Head of caudate nucleus (tissue), 42 donors: ENCODE measurements at regions not wholly inside any gene's neighbourhood (a gene's known extent, or its start where the extent isn't known, plus 50 kb on each side); places are given as distances from the start of the nearest gene placed in this dataset.
A peak's percentile ranks its signal among the peaks of the same experiment; 100 is the strongest.

Source experiments
- DNase-seq, 42 donors: peaks; one replicate each; pipeline versions ENCODE4 v3.0.0 to v3.0.0-alpha.2; 2020 to 2021; ENCODE audit warnings: mixed read lengths in 7 of 42
- intact Hi-C: fragments of 100-400 bp; cut with DNase I; formaldehyde crosslinking; loops from one replicate; pipeline ENCODE4 v1.15.0; 2022

DNA sequence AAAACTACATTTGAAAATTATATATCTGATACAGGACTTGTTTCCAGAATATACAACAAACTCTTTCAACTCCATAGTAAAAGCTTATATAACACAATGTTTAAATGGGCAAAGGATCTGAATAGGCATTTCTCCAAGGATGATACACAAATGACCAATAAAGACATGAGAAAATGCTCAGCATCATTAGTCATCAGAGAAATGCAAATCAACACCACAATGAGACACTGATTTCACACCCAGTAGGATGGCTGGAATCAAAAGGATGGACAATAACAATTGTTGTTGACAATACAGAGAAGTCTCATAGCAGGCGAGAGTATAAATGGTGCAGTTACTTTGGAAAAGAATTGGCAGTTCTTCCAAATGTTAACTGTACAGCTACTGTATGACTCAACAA is 394.9 kb downstream of the BCL11B start:
- DNase-seq, result no peak
- intact Hi-C loops, result no loop called here

DNA sequence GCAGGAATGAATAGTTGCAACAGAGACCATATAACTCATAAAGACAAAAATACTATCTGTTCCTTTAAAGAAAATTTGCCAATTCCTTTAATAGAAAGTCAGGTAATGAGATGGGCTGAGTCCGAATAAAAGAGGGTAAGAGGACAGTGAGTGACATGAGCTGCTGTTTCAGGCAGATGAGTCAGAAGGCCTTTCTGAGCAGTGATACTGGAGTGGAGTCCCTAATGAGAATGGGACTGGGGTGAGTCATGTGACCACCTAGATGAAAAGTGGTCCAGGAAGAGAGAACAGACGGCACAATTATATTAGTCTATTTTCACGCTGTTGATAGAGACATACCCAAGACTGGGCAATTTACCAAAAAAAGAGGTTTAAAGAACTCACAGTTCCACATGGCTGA is 393.7 kb downstream of the BCL11B start:
- DNase-seq, result no peak
- intact Hi-C loops, result no loop called here

DNA sequence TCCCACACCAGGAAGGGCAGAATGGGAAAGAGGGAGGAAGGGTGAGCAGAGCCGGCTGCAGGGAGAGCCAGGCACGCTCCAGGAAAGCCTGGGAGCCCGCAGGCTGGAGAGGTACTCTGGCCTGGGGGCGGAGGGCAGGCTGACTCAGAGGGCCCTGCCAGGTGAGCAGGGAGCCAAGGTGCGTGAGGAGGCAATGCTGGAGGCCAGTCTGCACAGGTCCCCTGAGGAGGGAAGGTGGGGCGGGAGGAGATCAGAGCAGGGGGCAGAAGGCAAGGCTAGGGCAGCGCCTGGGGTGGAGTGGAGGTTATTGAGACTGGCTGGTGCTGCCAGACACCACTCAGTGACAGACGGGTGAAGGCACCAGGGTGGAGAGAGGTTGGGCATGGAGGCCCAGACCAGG is 385.0 kb downstream of the BCL11B start:
- DNase-seq, result no peak
- intact Hi-C loops, result no loop called here

DNA sequence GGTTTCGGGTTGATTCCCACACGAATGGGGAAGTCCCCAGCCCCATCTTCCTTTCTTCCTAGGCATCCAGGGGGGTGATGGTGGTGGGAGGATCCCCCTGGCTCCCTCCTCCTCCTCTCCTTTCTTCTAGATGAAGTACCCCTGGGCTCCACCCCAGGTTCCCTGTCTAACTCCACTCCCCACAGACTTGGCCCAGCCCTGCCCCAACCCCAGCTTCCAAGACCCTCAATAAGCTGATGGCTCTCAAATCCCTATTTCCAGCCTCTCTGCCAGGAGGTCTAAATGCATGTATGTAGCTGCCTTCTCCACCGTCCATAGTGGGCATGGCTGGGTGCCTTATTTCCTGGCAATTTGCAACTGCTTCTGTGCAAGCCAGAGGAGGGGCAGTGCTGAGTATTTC is 383.7 kb downstream of the BCL11B start:
- no peak for DNase-seq
- intact Hi-C loops, result no loop called here

DNA sequence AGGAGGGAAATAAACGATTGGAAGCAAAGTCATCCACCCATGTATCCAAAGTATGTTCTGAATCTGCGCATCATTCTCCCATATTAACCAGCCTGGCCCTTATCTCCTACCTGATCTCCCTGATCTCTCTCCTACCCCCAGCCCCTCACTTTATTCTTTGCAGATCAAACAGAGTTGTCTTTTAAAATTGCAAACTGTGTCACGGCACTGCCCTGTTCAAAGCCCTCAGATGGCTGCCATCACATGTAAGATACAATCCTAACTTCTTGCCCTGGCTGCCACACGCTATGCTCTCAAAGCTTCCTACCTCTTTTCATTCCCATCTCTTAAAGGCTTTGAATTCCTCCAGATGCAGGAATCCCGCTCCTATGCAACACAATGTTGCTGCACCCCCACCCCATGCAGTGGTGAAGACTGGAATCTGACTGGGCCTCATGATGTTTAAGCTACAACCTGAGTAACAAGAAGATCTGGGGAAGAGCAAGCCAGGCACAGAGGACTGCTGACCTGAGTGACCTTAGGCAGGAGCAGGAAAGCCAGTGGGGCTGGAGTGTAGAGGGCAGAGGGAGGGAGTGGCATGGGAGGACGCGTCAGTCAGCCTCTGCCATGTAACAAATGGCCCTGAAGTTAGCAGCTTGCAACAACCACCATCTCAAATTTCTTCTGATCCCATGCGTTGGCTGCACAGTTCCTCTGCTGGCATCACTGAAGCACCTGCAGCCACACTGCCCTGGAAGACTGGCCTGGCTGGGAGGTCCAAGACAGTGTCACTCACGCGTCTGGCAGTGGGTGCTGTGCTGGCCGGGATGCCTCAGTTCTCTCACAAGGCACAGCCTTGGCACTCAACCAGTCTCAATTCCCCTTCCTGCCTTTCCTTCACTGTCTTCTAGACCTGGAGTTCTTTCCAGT is 382.8 kb downstream of the BCL11B start:
- no peak for DNase-seq
- intact Hi-C loops, result no loop called here

DNA sequence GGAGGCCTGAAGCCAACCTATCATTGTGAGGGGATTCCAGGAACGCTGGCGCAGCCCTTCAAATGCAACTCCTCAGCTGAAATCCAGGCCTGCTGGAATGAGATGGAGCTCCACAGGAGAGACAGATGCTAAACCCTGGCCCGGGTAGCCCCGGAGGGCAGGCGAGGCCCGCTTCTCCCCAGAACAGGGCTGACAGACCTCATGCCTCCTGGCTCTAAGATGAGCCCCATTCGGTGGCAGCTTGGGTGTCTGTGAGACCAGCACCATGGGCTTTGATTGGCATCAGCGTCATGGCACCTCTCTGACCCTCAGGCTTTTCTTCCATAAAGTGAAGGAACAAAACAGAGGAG is 382.2 kb downstream of the BCL11B start:
- DNase-seq, result no peak
- intact Hi-C loops, result no loop called here

DNA sequence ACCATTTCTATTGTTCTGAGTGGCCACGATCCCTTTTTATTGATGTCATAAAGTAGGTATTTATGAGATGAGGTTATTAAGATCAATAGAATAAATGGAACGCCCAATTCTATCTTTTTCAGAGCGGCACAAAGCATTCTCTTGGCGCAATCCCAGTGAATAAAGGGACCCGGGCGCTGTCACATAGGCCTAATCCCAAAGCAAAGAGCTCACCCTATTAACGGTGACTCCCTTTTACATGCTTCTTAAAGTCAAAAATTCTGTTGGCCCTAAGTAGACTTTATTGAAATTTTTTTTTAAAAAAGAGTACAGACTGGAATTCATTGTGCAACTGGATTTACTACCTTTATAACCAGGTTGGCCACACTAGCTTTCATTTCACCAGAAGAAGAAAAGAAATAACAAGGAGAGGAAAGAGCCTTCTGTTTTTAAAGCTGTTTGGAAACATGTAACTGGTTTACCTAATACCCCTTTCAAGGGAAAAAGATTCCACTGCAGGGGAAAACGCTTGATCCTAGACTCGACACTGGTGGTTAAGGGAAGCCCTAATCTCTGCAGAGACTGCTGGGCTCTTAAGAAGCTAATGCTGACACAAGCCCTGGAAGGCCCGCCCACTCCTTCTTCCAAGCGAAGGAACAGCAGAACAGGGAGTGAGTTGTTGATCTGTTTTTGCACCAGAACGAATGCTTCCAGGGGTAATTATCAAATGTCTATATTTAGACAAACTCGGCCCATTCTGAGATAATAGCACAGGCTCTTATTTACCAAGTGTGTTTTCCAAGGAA is 381.2 kb downstream of the BCL11B start:
- intact Hi-C loops, result no loop called here
- peak in 22 of 42 donors; percentile 11 to 71 (median 28) for DNase-seq

DNA sequence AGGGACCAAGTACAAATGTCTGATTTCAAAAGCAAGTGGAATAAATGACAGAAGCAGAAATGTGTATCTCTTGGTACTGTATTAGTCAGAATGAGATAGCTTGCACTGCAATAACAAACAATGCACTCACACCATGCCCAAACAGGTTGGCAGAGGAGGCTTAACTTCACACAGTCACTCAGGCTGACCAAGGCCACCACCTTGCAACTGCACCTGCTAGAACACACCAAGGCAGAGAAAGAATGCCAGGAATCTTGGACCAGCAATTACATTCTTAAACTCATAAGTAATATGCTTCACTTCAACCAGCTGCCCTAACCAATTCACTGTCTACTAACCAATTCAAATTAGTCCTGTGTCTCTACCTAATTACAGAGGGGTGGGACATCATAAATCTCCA is 378.3 kb downstream of the BCL11B start:
- DNase-seq, result no peak
- intact Hi-C loops, result no loop called here

DNA sequence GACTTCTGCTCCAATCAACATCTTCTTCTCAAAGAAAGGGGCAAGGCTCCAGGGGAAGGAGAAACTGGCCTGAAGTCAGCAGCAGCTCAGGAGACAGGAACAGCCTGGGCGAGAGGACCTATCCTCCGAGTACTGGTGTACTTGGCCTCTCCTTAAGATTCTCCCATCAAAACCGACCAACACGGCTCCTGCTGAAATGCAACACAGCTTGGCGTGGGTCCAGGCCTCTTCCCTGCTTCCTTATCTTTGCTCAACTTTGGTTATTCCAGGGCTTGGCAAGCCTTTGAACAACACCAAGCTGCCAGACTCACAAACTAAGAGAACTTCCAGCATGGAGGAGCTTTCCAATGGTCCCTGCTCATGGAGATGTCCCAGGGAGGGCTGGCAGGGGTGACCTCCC is 377.4 kb downstream of the BCL11B start:
- DNase-seq, result no peak
- intact Hi-C loops, result no loop called here

DNA sequence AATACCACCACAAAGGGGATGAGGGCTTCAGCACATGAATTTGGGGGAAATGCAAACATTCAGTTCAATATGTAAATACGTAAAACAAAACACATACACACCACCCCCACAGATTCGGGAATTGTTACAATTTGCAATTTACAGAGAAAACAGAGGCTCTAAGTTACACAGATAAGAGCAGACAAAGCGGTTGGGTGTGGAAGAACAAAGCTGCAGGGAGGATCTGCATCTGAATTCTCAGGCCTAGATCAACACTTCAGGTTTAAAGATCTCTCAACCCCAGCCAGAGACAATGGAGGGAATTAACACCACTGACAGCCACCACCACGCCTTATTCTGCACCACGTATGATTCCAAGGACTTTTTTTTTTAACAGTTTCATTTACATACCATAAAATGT is 375.5 kb downstream of the BCL11B start:
- DNase-seq, result no peak
- intact Hi-C loops, result no loop called here

DNA sequence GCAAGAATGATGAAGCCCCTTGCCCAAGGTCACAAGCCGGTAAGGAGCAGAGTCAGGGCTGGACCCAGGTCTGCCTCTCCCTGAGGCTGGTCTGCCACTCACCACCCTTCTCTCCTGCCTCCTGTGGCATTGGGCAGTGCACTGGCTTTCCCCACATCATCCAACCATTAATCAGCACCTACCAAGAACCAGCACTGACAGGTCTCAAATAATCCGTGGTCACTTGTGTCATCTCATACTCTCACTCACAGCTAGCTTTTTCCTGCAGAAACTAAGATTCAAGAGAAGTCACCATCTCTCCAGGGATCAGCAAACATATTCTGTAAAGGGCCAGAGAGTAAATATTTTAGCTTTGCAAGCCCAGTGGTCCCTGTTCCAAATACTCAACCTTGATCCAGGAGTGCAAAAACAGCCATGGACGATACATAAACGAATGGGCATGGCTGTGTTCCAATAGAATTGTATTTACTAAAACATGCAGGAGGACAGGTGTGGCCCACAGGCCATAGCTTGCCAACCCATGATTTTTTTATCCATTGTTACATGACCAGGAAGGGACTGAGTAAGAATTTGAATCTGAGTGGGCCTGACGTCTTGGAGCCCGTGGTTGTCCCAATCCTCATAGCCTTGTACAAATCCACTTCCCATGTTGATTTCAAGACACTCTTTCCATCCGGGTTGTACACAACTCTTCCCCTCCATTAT is 374.2 kb downstream of the BCL11B start:
- no peak for DNase-seq
- intact Hi-C loops, result no loop called here

DNA sequence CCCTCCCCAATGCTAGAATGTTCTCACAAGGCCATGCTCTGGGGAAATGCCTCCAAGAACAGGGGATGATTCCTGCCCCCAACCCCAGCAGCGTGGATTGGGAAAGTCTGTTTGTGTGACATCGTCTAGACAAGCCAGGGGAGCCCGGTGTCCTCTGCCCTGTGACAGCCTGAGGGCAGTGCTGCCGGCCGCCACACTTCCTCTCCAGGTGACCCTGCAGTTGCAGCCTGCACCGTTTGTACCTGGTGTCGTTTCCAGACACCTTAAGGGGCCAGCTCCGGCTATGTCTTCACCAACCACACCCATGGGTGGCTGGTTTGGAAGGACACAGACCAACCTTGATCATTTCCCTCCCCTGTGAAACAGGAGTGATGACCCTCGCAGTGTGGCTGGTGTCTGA is 372.6 kb downstream of the BCL11B start:
- peak in 1 of 42 donors; percentile 7 for DNase-seq
- intact Hi-C loops, result no loop called here

DNA sequence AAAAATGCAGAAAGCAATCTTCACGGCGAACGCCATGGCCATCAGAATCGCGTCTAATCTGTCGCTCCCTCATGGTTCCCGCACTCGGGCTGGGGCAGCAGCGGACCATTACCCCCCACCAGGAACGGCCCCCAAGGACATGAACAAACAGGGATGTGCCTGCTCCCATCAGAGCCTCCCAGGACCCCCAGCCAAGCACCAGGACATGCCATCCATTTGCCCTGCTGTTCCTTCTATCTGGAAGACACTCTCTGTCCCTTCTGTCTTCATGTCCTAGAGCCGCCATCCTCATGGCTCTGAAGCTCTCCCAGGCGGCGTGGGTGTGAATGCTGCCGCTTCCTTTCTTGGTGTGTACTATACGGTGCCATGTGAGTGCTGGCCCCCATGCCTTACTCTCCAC is 371.8 kb downstream of the BCL11B start:
- DNase-seq, result peak in 1 of 42 donors; percentile 5
- intact Hi-C loops, result no loop called here

DNA sequence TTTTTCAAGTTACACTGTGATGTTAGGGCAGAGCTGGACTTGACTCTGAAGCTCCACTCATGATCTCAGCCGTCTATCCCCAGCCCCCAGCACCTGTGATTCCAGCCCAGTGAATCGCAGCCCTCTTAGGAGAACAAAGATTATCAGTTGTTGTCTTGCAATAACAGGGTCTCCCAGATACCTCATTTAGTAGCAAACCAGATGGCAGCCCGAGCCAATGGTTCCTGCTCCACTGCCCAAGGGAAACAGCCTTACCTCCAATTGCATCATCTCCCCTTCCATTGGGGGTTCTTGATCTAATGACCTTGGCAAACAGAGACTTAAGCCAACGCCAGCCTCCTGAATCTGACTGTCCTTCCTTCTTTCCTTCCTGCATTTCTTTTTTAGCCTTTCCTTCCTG is 371.2 kb downstream of the BCL11B start:
- intact Hi-C loops, result no loop called here
- DNase-seq, result no peak

DNA sequence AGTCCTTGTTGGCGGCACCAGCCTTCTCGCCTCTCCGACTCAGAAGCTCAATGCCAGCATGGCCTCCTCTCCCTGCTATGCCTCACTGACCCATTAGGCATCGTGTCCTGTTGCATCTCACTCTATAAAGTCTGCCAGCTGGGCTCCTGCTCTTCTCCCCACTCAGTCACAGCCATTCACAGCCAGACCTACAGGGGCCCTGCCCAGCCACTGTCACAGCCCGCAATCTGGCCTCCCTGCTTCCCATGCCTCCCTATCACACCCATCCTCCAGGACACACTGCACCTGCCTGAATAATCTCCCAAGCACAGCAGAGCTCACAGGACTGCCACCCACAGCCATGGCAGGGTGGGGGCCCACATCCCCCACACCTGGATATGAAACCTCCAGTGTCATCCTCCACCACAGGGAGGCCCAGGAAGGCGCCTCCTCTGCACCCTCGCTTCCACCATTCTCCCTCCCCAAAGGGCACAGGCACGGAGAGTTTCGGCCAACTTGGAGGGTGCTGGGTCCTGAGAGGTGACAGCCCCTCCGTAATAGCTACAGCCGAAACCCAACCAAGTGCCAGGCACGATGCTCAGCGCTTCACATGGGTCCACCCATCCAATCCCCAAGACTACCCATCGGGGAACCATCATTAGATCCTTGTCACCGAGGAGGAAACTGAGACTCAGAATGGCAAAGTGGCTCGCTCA is 370.3 kb downstream of the BCL11B start:
- no peak for DNase-seq
- intact Hi-C loops, result no loop called here

DNA sequence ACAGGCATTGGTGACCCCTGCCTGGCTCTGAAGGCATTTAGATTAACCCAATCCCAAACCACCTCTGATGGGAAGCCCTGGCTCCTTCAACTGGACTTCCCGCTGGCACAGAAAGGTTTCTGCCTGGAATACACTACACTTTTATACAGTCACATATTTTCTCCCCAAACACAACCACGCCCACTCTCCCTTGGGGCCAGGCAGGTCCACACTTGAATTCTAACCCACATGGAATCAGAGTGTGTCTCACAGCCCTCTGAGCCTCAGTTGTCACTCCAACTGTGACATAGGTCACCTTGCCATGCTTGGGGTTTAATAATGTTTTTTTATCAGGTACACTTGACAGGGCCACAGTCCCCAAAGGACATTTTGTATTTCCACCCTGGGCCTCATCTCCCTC is 368.6 kb downstream of the BCL11B start:
- intact Hi-C loops, result no loop called here
- no peak for DNase-seq

DNA sequence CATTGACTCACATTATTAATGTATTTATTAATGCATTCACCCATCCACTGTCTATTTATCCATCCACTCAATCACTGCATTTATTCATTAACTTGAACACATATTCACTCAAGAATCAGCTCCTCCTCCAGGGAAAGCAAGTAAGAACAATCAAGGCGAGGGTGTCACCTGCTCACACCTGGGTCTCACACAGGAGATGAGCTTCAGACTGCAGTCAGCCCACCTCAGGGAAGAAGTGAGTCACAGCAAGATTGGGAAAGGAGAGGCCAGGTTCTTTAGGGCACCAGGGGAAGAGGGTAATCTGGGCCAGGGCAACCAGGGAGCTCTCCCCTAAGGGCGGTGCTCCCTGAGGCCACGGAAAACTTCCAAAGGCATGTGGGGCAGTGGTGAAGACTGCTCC is 367.3 kb downstream of the BCL11B start:
- no peak for DNase-seq
- intact Hi-C loops, result no loop called here

DNA sequence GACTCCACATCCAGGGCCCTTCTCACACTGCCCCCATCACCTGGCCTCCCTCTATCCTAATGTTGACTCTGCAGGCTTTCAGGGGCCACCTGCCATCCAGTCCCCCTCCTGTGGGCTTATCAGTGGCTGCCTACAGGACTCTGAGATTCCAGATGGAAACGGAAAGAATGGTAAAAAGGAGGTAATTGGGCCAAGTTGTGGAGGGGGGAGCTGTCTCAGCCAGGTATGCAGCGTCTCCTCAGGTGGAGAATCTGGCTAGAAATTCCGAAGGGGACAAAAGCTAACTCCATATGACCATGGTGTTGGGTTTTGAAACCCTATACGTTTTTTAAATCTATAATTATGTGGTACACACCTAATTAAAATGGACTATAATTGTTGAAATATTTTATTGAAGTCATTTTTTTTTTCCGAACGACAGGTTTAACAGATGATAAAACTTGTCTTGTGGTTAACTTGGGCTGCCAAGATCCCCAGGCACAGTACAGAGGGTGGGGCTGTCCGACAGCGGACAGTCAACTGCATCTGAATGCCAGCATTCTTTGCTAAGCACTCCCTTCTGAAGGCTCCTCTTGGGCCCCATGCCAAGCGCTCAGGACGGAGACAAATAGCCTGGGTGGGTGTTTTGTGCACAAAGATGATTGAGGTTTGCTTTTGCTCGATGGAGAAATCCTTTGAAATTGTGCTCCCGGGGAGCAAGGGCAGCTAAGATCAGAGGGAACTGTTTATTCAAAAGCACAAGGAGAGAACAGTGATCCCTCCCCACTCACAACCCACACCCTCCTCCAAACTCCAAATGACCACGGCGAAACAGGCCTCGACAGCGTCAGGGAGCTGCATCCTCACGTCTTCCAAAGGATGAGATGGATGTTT is 365.6 kb downstream of the BCL11B start:
- peak in 6 of 42 donors; percentile 7 to 50 (median 32) for DNase-seq
- intact Hi-C loops, result no loop called here

DNA sequence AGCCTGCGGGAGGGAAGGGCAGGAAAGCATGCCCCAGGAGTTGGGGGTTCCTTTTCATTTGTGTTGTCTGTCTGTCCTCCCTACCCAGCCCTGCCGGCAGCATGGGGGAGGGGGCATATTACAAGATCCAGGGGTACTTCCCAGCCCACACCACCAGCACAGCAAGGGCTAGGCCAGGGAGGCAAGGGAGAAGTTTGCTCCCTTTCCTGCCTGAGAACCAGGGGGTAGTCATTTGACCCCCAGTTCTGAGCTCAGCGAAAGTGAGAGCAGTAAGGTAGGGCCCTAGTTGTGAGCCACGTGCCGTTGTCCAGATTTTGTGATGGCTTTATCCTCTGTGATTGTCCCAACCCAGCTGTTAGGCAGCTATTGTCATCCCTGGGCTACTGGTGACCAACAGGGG is 364.7 kb downstream of the BCL11B start:
- DNase-seq, result no peak
- intact Hi-C loops, result no loop called here
